Fibroblast of lung (primary cell): ENCODE measurements at regions not wholly inside any gene's neighbourhood (a gene's known extent, or its start where the extent isn't known, plus 50 kb on each side); places are given as distances from the start of the nearest gene placed in this dataset.

Source experiments
- DNase-seq, 2 donors: peaks; one replicate each; pipeline versions ENCODE4 v3.0.0 to v3.0.0-alpha.2; 2010; ENCODE audit warnings: low read depth in 2 of 2
- H2AFZ ChIP-seq: 2 replicates; pipeline ENCODE4 v1.5.1; 2012; ENCODE audit warnings: low read length, control low read depth, inconsistent platforms
- H3K27ac ChIP-seq: 2 replicates; pipeline ENCODE4 v1.5.1; 2011; ENCODE audit warnings: low read length, control low read depth; ENCODE audit not compliant: insufficient read depth
- H3K27me3 ChIP-seq: 2 replicates; pipeline ENCODE4 v1.5.1; 2011; ENCODE audit warnings: mild to moderate bottlenecking, low read length; ENCODE audit not compliant: control insufficient read depth, insufficient read depth
- H3K36me3 ChIP-seq: 2 replicates; pipeline ENCODE4 v1.5.1; 2011; ENCODE audit warnings: low read length; ENCODE audit not compliant: control insufficient read depth, insufficient read depth
- H3K4me1 ChIP-seq: 2 replicates; pipeline ENCODE4 v1.5.1; 2011; ENCODE audit warnings: low read length; ENCODE audit not compliant: control insufficient read depth, insufficient read depth; ENCODE audit errors: extremely low read depth
- H3K4me2 ChIP-seq: 2 replicates; pipeline ENCODE4 v1.5.1; 2011; ENCODE audit warnings: low read length, control low read depth; ENCODE audit not compliant: insufficient read depth; ENCODE audit errors: extremely low read depth
- H3K4me3 ChIP-seq, 4 experiments: fragments of 200-600 bp in 1 of 4; sonication (generic) in 1 of 4; replicated peaks in 1 of 4; 2 replicates each; pipeline ENCODE4 v1.5.1; 2011 to 2016; ENCODE audit warnings: low read length in 4 of 4, low read depth in 3 of 4, mild to moderate bottlenecking in 3 of 4, control low read depth in 2 of 4, inconsistent platforms in 1 of 4, mixed read lengths in 1 of 4; ENCODE audit not compliant: insufficient read depth in 1 of 4; ENCODE audit errors: control extremely low read depth in 1 of 4
- H3K79me2 ChIP-seq: 2 replicates; pipeline ENCODE4 v1.5.1; 2012; ENCODE audit warnings: mild to moderate bottlenecking, low read length, inconsistent platforms; ENCODE audit not compliant: control insufficient read depth, insufficient read depth
- H3K9ac ChIP-seq: 2 replicates; pipeline ENCODE4 v1.5.1; 2011; ENCODE audit warnings: mild to moderate bottlenecking, low read length, control low read depth; ENCODE audit not compliant: insufficient read depth
- H3K9me3 ChIP-seq: 2 replicates; pipeline ENCODE4 v1.5.1; 2012; ENCODE audit warnings: low read depth, low read length; ENCODE audit not compliant: control insufficient read depth, insufficient read depth
- H4K20me1 ChIP-seq: 2 replicates; pipeline ENCODE4 v1.5.1; 2011; ENCODE audit warnings: low read length; ENCODE audit not compliant: control insufficient read depth, insufficient read depth; ENCODE audit errors: extremely low read depth
- CTCF ChIP-seq, 2 donors: IDR thresholded peaks in 1 of 2; conservative IDR thresholded peaks in 1 of 2; 1 replicate in 1 of 2; 2 replicates in 1 of 2; pipeline ENCODE4 v1.5.1; 2011 to 2012; ENCODE audit warnings: low read length in 2 of 2, control low read depth in 1 of 2, inconsistent platforms in 1 of 2, low read depth in 1 of 2, mild to moderate bottlenecking in 1 of 2
- EZH2 ChIP-seq: IDR thresholded peaks from 2 replicates; pipeline ENCODE4 v1.5.1; 2012; ENCODE audit warnings: low read length, control low read depth, mild to moderate bottlenecking; ENCODE audit errors: missing control alignments

GRCh38 chr14:46472261-46472660, 179.3 kb downstream of the RPL10L start:
- TF ChIP-seq CTCF (conservative IDR thresholded peaks at IDR 0.05 in 1 of 2, IDR thresholded peaks at IDR 0.05 in 1 of 2; ENCODE audit: low read depth in 1 of 2, low read length in 2 of 2) (no peak), EZH2 (no peak)

GRCh38 chr14:46464341-46464740, 187.2 kb downstream of the RPL10L start:
- H2AFZ ChIP-seq: no peak overlapping the region
- no peaks in the 10 kb centered on the region for H3K4me1 ChIP-seq
- no peak overlapping the region for H3K4me3 ChIP-seq
- no peak for DNase-seq
- H3K27ac ChIP-seq: no peak overlapping the region
- H3K79me2 ChIP-seq: no peaks in the 10 kb centered on the region
- no peak for TF ChIP-seq EZH2
- no peak for TF ChIP-seq CTCF (conservative IDR thresholded peaks at IDR 0.05 in 1 of 2, IDR thresholded peaks at IDR 0.05 in 1 of 2; ENCODE audit: low read depth in 1 of 2, low read length in 2 of 2)
- H4K20me1 ChIP-seq: no peaks in the 10 kb centered on the region
- H3K9me3 ChIP-seq: no peaks in the 10 kb centered on the region
- H3K36me3 ChIP-seq: no peaks in the 10 kb centered on the region
- H3K9ac ChIP-seq: no peak overlapping the region
- H3K27me3 ChIP-seq: no peaks in the 10 kb centered on the region
- no peak overlapping the region for H3K4me2 ChIP-seq

More at GRCh38 chr14:46472261-46472660, 179.3 kb downstream of the RPL10L start:
- DNase-seq: no peak
- H3K9me3 ChIP-seq: no peaks in the 10 kb centered on the region
- no peaks in the 10 kb centered on the region for H3K4me1 ChIP-seq
- no peaks in the 10 kb centered on the region for H3K79me2 ChIP-seq
- no peaks in the 10 kb centered on the region for H3K27me3 ChIP-seq
- H3K9ac ChIP-seq: no peak overlapping the region
- no peaks in the 10 kb centered on the region for H4K20me1 ChIP-seq
- no peak overlapping the region for H3K4me3 ChIP-seq
- no peak overlapping the region for H3K4me2 ChIP-seq
- no peaks in the 10 kb centered on the region for H3K36me3 ChIP-seq
- H3K27ac ChIP-seq: no peak overlapping the region
- H2AFZ ChIP-seq: no peak overlapping the region

GRCh38 chr14:46451800-46452199, 199.8 kb downstream of the RPL10L start:
- H3K27ac ChIP-seq: no peak overlapping the region
- no peaks in the 10 kb centered on the region for H3K4me1 ChIP-seq
- no peak overlapping the region for H2AFZ ChIP-seq
- no peak overlapping the region for H3K4me2 ChIP-seq
- no peak for TF ChIP-seq CTCF (conservative IDR thresholded peaks at IDR 0.05 in 1 of 2, IDR thresholded peaks at IDR 0.05 in 1 of 2; ENCODE audit: low read depth in 1 of 2, low read length in 2 of 2)
- TF ChIP-seq EZH2: no peak
- no peaks in the 10 kb centered on the region for H3K9me3 ChIP-seq
- DNase-seq: no peak
- no peaks in the 10 kb centered on the region for H3K79me2 ChIP-seq
- no peak overlapping the region for H3K9ac ChIP-seq
- no peaks in the 10 kb centered on the region for H4K20me1 ChIP-seq
- H3K36me3 ChIP-seq: no peaks in the 10 kb centered on the region
- H3K4me3 ChIP-seq: no peak overlapping the region
- no peaks in the 10 kb centered on the region for H3K27me3 ChIP-seq
